ENCODE measurements at regions not wholly inside any gene's neighbourhood (a gene's known extent, or its start where the extent isn't known, plus 50 kb on each side); places are given as distances from the start of the nearest gene placed in this dataset.
"Not testable (repeated sequence)": the region's sequence is repeated elsewhere in the genome, so short reads cannot be mapped to it uniquely, and the experiment has no call there.

- H3K79me2 ChIP-seq (ENCODE audit: insufficient read depth, low read length), result no peaks in the 10 kb centered on the region
- no peak for TF ChIP-seq CTCF (IDR thresholded peaks at IDR 0.05; ENCODE audit: extremely low read depth, low read depth, low read length)
- no peak overlapping the region for H3K27ac ChIP-seq (ENCODE audit: low read depth, low read length)
- no peaks in the 10 kb centered on the region for H3K4me1 ChIP-seq (ENCODE audit: insufficient read depth, low read length)
- H3K36me3 ChIP-seq (ENCODE audit: insufficient read depth, low read length), result no peaks in the 10 kb centered on the region
- DNase-seq (ENCODE audit: insufficient read length, low spot score, missing footprints), result no peak
- H3K27me3 ChIP-seq (ENCODE audit: insufficient read depth, low read length), result no peaks in the 10 kb centered on the region
- H2AFZ ChIP-seq (ENCODE audit: low read length), result no peak overlapping the region
- H4K20me1 ChIP-seq (ENCODE audit: insufficient read depth, low read length), result no peaks in the 10 kb centered on the region
- no peak overlapping the region for H3K4me2 ChIP-seq (ENCODE audit: insufficient read depth, low read length)
- no peak overlapping the region for H3K4me3 ChIP-seq (ENCODE audit: insufficient read depth, low read length)
- H3K9me3 ChIP-seq (ENCODE audit: low read depth, low read length), result no peaks in the 10 kb centered on the region
These were observed 75.4 kb upstream of the CTNNA1 start for GRCh38 chr5:138677782-138678181.

GRCh38 chr5:138676556-138677193 lies 76.5 kb upstream of the CTNNA1 start:
- H3K27ac ChIP-seq (ENCODE audit: low read depth, low read length), result no peak overlapping the region
- TF ChIP-seq CTCF (IDR thresholded peaks at IDR 0.05; ENCODE audit: extremely low read depth, low read depth, low read length), result no peak
- H3K27me3 ChIP-seq (ENCODE audit: insufficient read depth, low read length), result peaks cover 2% of the 10 kb centered on the region
- no peak overlapping the region for H2AFZ ChIP-seq (ENCODE audit: low read length)
- no peak overlapping the region for H3K4me3 ChIP-seq (ENCODE audit: insufficient read depth, low read length)
- H3K9me3 ChIP-seq (ENCODE audit: low read depth, low read length), result no peaks in the 10 kb centered on the region
- H3K36me3 ChIP-seq (ENCODE audit: insufficient read depth, low read length), result no peaks in the 10 kb centered on the region
- no peaks in the 10 kb centered on the region for H3K4me1 ChIP-seq (ENCODE audit: insufficient read depth, low read length)
- no peaks in the 10 kb centered on the region for H3K79me2 ChIP-seq (ENCODE audit: insufficient read depth, low read length)
- no peak overlapping the region for H3K4me2 ChIP-seq (ENCODE audit: insufficient read depth, low read length)
- peak; percentile 19 for DNase-seq (ENCODE audit: insufficient read length, low spot score, missing footprints)
- no peaks in the 10 kb centered on the region for H4K20me1 ChIP-seq (ENCODE audit: insufficient read depth, low read length)

- Histone ChIP-seq H3K4me3 (ENCODE audit: insufficient read depth, low read length) (no peak overlapping the region), H3K36me3 (ENCODE audit: insufficient read depth, low read length) (no peaks in the 10 kb centered on the region), H3K27ac (ENCODE audit: low read depth, low read length) (no peak overlapping the region), H3K4me2 (ENCODE audit: insufficient read depth, low read length) (no peak overlapping the region), H4K20me1 (ENCODE audit: insufficient read depth, low read length) (no peaks in the 10 kb centered on the region), H2AFZ (ENCODE audit: low read length) (no peak overlapping the region), H3K4me1 (ENCODE audit: insufficient read depth, low read length) (no peaks in the 10 kb centered on the region), H3K27me3 (ENCODE audit: insufficient read depth, low read length) (peaks cover 3% of the 10 kb centered on the region), H3K9me3 (ENCODE audit: low read depth, low read length) (no peaks in the 10 kb centered on the region), H3K79me2 (ENCODE audit: insufficient read depth, low read length) (no peaks in the 10 kb centered on the region)
- no peak for TF ChIP-seq CTCF (IDR thresholded peaks at IDR 0.05; ENCODE audit: extremely low read depth, low read depth, low read length)
- no peak for DNase-seq (ENCODE audit: insufficient read length, low spot score, missing footprints)
These were observed 77.2 kb upstream of the CTNNA1 start for GRCh38 chr5:138676002-138676401.

GRCh38 chr5:138668451-138669380 lies 84.5 kb upstream of the CTNNA1 start:
- no peak for TF ChIP-seq CTCF (IDR thresholded peaks at IDR 0.05; ENCODE audit: extremely low read depth, low read depth, low read length)
- peaks cover 3% of the 10 kb centered on the region for H3K27me3 ChIP-seq (ENCODE audit: insufficient read depth, low read length)
- no peaks in the 10 kb centered on the region for H3K9me3 ChIP-seq (ENCODE audit: low read depth, low read length)
- H3K27ac ChIP-seq (ENCODE audit: low read depth, low read length), result no peak overlapping the region
- H3K4me2 ChIP-seq (ENCODE audit: insufficient read depth, low read length), result no peak overlapping the region
- no peak overlapping the region for H2AFZ ChIP-seq (ENCODE audit: low read length)
- no peaks in the 10 kb centered on the region for H4K20me1 ChIP-seq (ENCODE audit: insufficient read depth, low read length)
- H3K79me2 ChIP-seq (ENCODE audit: insufficient read depth, low read length), result no peaks in the 10 kb centered on the region
- peak; percentile 47 for DNase-seq (ENCODE audit: insufficient read length, low spot score, missing footprints)
- no peaks in the 10 kb centered on the region for H3K36me3 ChIP-seq (ENCODE audit: insufficient read depth, low read length)
- no peak overlapping the region for H3K4me3 ChIP-seq (ENCODE audit: insufficient read depth, low read length)
- no peaks in the 10 kb centered on the region for H3K4me1 ChIP-seq (ENCODE audit: insufficient read depth, low read length)

- H3K27ac ChIP-seq (ENCODE audit: low read depth, low read length); H3K4me1 ChIP-seq (ENCODE audit: insufficient read depth, low read length); H3K9me3 ChIP-seq (ENCODE audit: low read depth, low read length); H3K36me3 ChIP-seq (ENCODE audit: insufficient read depth, low read length); H2AFZ ChIP-seq (ENCODE audit: low read length); H3K4me2 ChIP-seq (ENCODE audit: insufficient read depth, low read length); H3K4me3 ChIP-seq (ENCODE audit: insufficient read depth, low read length); H4K20me1 ChIP-seq (ENCODE audit: insufficient read depth, low read length); H3K27me3 ChIP-seq (ENCODE audit: insufficient read depth, low read length); H3K79me2 ChIP-seq (ENCODE audit: insufficient read depth, low read length); DNase-seq (ENCODE audit: insufficient read length, low spot score, missing footprints): not testable (repeated sequence)
These were observed 85.4 kb upstream of the CTNNA1 start for GRCh38 chr5:138667782-138668331.
